K562 (cell line): ENCODE measurements at regions not wholly inside any gene's neighbourhood (a gene's known extent, or its start where the extent isn't known, plus 50 kb on each side); places are given as distances from the start of the nearest gene placed in this dataset.

Source experiments
- ATAC-seq: fragments of 200-7000 bp; cut with Tn5 transposase; 3 replicates; pipeline ENCODE4 v1.9.1; 2020; ENCODE audit warnings: moderate library complexity
- BruUV-seq: library from RNA; stranded (reverse); fragments of 400-500 nt; replicated peaks from 2 replicates; lab custom pipeline; 2021; lab: Mats Ljungman, UMichigan
- CTCF ChIA-PET: fragments of 300-600 bp; formaldehyde crosslinking; extraction: SDS; loops from one replicate; lab custom pipeline; 2021; ENCODE audit warnings: low intra/inter-chr PET ratio; lab: Yijun Ruan, JAX
- POLR2A ChIA-PET: fragments of 300-600, 350-650 bp; sonication (Branson Sonifier 250); formaldehyde crosslinking; extraction: SDS; loops from one replicate; lab custom pipeline; 2021; ENCODE audit warnings: antibody characterized with exemption, inconsistent platforms; lab: Yijun Ruan, JAX
- DNase-seq, 4 experiments: peaks; one replicate each; pipeline versions ENCODE4 v3.0.0 to v3.0.0-alpha.2; 2011 to 2018; ENCODE audit warnings: low spot score in 3 of 4, mixed read lengths in 3 of 4; ENCODE audit errors: extremely low read depth in 1 of 4
- FAIRE-seq: peaks from 2 replicates; lab custom pipeline; 2011; peaks lifted over from hg19 to GRCh38; lab: Jason Lieb, UNC
- H2AFZ ChIP-seq: 2 replicates; pipeline ENCODE4 v1.6.0; 2011; ENCODE audit warnings: low read depth, low read length, control low read depth, inconsistent platforms
- H3K27ac ChIP-seq: fragments of 200-600 bp; 3 replicates; pipeline ENCODE4 v1.8.0; 2011; ENCODE audit warnings: low read depth, mild to moderate bottlenecking, control low read depth, inconsistent platforms, low read length, moderate library complexity, mixed read lengths; ENCODE audit errors: extremely low read depth
- H3K27me3 ChIP-seq, 2 experiments: fragments of 300-600 bp in 1 of 2; 2 replicates in 1 of 2; 3 replicates in 1 of 2; pipeline versions ENCODE4 v1.6.0 to v1.8.0; 2011; ENCODE audit warnings: inconsistent platforms in 2 of 2, low read length in 2 of 2, mild to moderate bottlenecking in 1 of 2, mixed read lengths in 1 of 2, moderate library complexity in 1 of 2; ENCODE audit not compliant: control insufficient read depth in 2 of 2, insufficient read depth in 2 of 2
- H3K36me3 ChIP-seq: fragments of 300-600 bp; 3 replicates; pipeline ENCODE4 v1.8.0; 2011; ENCODE audit warnings: mild to moderate bottlenecking, low read length, inconsistent platforms; ENCODE audit not compliant: control insufficient read depth, insufficient read depth
- H3K4me1 ChIP-seq, 2 experiments: fragments of 200-600 bp in 1 of 2; replicated peaks in 1 of 2; 2 replicates in 1 of 2; 3 replicates in 1 of 2; pipeline versions ENCODE4 v1.5.1 to v1.8.0; 2011; ENCODE audit warnings: inconsistent platforms in 2 of 2, low read length in 2 of 2, mild to moderate bottlenecking in 1 of 2, mixed read lengths in 1 of 2, moderate library complexity in 1 of 2; ENCODE audit not compliant: control insufficient read depth in 2 of 2, insufficient read depth in 2 of 2
- H3K4me2 ChIP-seq: 2 replicates; pipeline ENCODE4 v1.6.1; 2011; ENCODE audit warnings: low read length, control low read depth, inconsistent platforms, mixed read lengths; ENCODE audit not compliant: insufficient read depth
- H3K4me3 ChIP-seq: fragments of 200-600 bp; sonication (generic), shearing (Covaris generic); 2 replicates; pipeline ENCODE4 v1.5.1; 2016; ENCODE audit warnings: control low read depth, inconsistent platforms
- H3K79me2 ChIP-seq: fragments of 200-600 bp; 3 replicates; pipeline ENCODE4 v1.8.0; 2011; ENCODE audit warnings: low read length, inconsistent platforms; ENCODE audit not compliant: control insufficient read depth, insufficient read depth
- H3K9ac ChIP-seq, 2 experiments: 2 replicates each; pipeline versions ENCODE4 v1.6.0 to v1.6.1; 2011; ENCODE audit warnings: low read depth in 2 of 2, low read length in 2 of 2, control low read depth in 1 of 2, inconsistent platforms in 1 of 2, mild to moderate bottlenecking in 1 of 2, mixed read lengths in 1 of 2; ENCODE audit not compliant: insufficient read depth in 1 of 2
- H3K9me1 ChIP-seq: one replicate; pipeline ENCODE4 v1.6.0; 2011; ENCODE audit warnings: inconsistent platforms, mild to moderate bottlenecking, low read length, moderate library complexity; ENCODE audit not compliant: control insufficient read depth, insufficient read depth
- H3K9me3 ChIP-seq: replicated peaks from 2 replicates; pipeline ENCODE4 v1.5.1; 2011; ENCODE audit warnings: low read depth, low read length, inconsistent platforms; ENCODE audit not compliant: control insufficient read depth, insufficient read depth
- H4K20me1 ChIP-seq: replicated peaks from 2 replicates; pipeline ENCODE4 v1.6.1; 2011; ENCODE audit warnings: low read length, inconsistent platforms, mixed read lengths; ENCODE audit not compliant: control insufficient read depth, insufficient read depth
- BRD4 ChIP-seq: fragments of 200-600 bp; sonication (generic); IDR thresholded peaks from 2 replicates; pipeline ENCODE4 v1.6.1; 2017; ENCODE audit warnings: inconsistent platforms
- CHD7 ChIP-seq: fragments of 200-600 bp; sonication (generic); IDR thresholded peaks from one replicate; pipeline ENCODE4 v1.6.1; 2012; ENCODE audit warnings: mild to moderate bottlenecking, low read depth, low read length, inconsistent platforms
- EZH2 ChIP-seq: IDR thresholded peaks from 2 replicates; pipeline ENCODE4 v1.6.1; 2012; ENCODE audit warnings: low read depth, mild to moderate bottlenecking, inconsistent platforms, low read length, borderline replicate concordance
- LEF1 ChIP-seq: fragments of 450-650 bp; IDR thresholded peaks from 2 replicates; pipeline ENCODE4 v1.6.1; 2016; ENCODE audit warnings: mild to moderate bottlenecking
- MAFK ChIP-seq: IDR thresholded peaks from 2 replicates; pipeline ENCODE4 v1.6.1; 2011; ENCODE audit warnings: low read length, improper control_type of control experiment
- SMAD4 ChIP-seq: fragments of 250-450 bp; sonication (Bioruptor Pico); conservative IDR thresholded peaks from 2 replicates; pipeline ENCODE4 v1.8.0; 2021; ENCODE audit warnings: inconsistent platforms, mild to moderate bottlenecking, moderate library complexity
- THRA ChIP-seq: fragments of 450-650 bp; IDR thresholded peaks from 2 replicates; pipeline ENCODE4 v1.6.1; 2017; ENCODE audit warnings: mild to moderate bottlenecking, moderate library complexity
- ZFP1 ChIP-seq: fragments of 450-650 bp; formaldehyde crosslinking; IDR thresholded peaks from 2 replicates; pipeline ENCODE4 v1.4.0; 2020; ENCODE audit warnings: mild to moderate bottlenecking, mixed read lengths
- ZNF277 ChIP-seq: fragments of 250-450 bp; sonication (Bioruptor Pico); IDR thresholded peaks from 2 replicates; pipeline ENCODE4 v1.8.0; 2022; ENCODE audit warnings: inconsistent platforms, mild to moderate bottlenecking, moderate library complexity, borderline replicate concordance
- ZNF668 ChIP-seq: fragments of 250-450 bp; sonication (Bioruptor Pico); IDR thresholded peaks from 2 replicates; pipeline ENCODE4 v1.8.0; 2022; ENCODE audit warnings: mild to moderate bottlenecking, inconsistent platforms
- WGBS: fragments of 100-300 bp; shearing (Covaris generic); methylation state at CpG from one replicate; pipeline ENCODE4 v1.1.6; 2016; ENCODE audit warnings: low coverage, mixed read lengths; ENCODE audit not compliant: insufficient coverage; ENCODE audit errors: missing lambda C conversion rate; 5-methylcytosine and 5-hydroxymethylcytosine counted together
- in situ Hi-C: fragments of 300-500 bp; cut with MboI; formaldehyde crosslinking; loops from 4 replicates; pipeline ENCODE4 v1.15.0; 2018; ENCODE audit warnings: inconsistent platforms, mixed read lengths
- intact Hi-C: fragments of 100-400 bp; cut with micrococcal nuclease; formaldehyde crosslinking; loops from 2 replicates; pipeline ENCODE4 v1.14.2; 2022

GRCh38 chr3:18216996-18217395 is 208.1 kb downstream of the SATB1 start:
- DNase-seq (no peak), ATAC-seq (no peak), FAIRE-seq (no peak)
- Histone ChIP-seq H3K4me3 (no peak overlapping the region), H3K9ac (no peak overlapping the region), H3K9me1 (no peaks in the 10 kb centered on the region), H4K20me1 (no peaks in the 10 kb centered on the region), H3K79me2 (no peaks in the 10 kb centered on the region), H3K4me2 (no peak overlapping the region), H3K27ac (no peak overlapping the region), H2AFZ (no peak overlapping the region), H3K4me1 (no peaks in the 10 kb centered on the region), H3K27me3 (no peaks in the 10 kb centered on the region), H3K36me3 (no peaks in the 10 kb centered on the region), H3K9me3 (no peaks in the 10 kb centered on the region)
- ChIA-PET CTCF (no interaction called here), POLR2A (no interaction called here)
- in situ Hi-C loops (no loop called here), intact Hi-C loops (no loop called here)
- BruUV-seq: no TSS peak
- 0% methylated on average over 3 of the region's 3 CpGs for WGBS
- no peak for TF ChIP-seq BRD4
- no peak for TF ChIP-seq SMAD4 (CRISPR knock-in tag)
- no peak for TF ChIP-seq ZNF668 (CRISPR knock-in tag)
- no peak for TF ChIP-seq THRA
- TF ChIP-seq LEF1: no peak
- TF ChIP-seq EZH2: no peak
- TF ChIP-seq CHD7: no peak
- no peak for TF ChIP-seq ZFP1 (CRISPR knock-in tag)
- no peak for TF ChIP-seq ZNF277
- TF ChIP-seq MAFK: no peak
